T-helper 17 cell (primary cell): ENCODE measurements at regions not wholly inside any gene's neighbourhood (a gene's known extent, or its start where the extent isn't known, plus 50 kb on each side); places are given as distances from the start of the nearest gene placed in this dataset.
"Not testable (repeated sequence)": the region's sequence is repeated elsewhere in the genome, so short reads cannot be mapped to it uniquely, and the experiment has no call there.

Experiments used
- ATAC-seq: fragments of 150-1000 bp; cut with Tn5 transposase; 2 replicates; pipeline ENCODE4 v1.10.0; 2021; ENCODE audit warnings: mild to moderate bottlenecking, moderate library complexity
- DNase-seq, 3 donors: peaks; one replicate each; pipeline versions ENCODE4 v3.0.0 to v3.0.0-alpha.2; 2020 to 2021
- H3K9me3 ChIP-seq: one replicate; pipeline ENCODE4 v1.7.0; 2013; ENCODE audit warnings: low read length, mild to moderate bottlenecking; ENCODE audit not compliant: control insufficient read depth, poor library complexity, severe bottlenecking
- H3K27ac Mint-ChIP-seq: one replicate; pipeline ENCODE4 v1.8.0; 2022; ENCODE audit warnings: mild to moderate bottlenecking, moderate library complexity, mixed read lengths
- H3K27me3 Mint-ChIP-seq: one replicate; pipeline ENCODE4 v1.8.0; 2022; ENCODE audit warnings: mixed read lengths
- H3K36me3 Mint-ChIP-seq: one replicate; pipeline ENCODE4 v1.8.0; 2022; ENCODE audit warnings: low read depth, mixed read lengths
- H3K4me1 Mint-ChIP-seq: one replicate; pipeline ENCODE4 v1.8.0; 2022; ENCODE audit warnings: mild to moderate bottlenecking, mixed read lengths
- H3K4me3 Mint-ChIP-seq: one replicate; pipeline ENCODE4 v1.8.0; 2022; ENCODE audit warnings: mild to moderate bottlenecking, moderate library complexity, mixed read lengths

DNA sequence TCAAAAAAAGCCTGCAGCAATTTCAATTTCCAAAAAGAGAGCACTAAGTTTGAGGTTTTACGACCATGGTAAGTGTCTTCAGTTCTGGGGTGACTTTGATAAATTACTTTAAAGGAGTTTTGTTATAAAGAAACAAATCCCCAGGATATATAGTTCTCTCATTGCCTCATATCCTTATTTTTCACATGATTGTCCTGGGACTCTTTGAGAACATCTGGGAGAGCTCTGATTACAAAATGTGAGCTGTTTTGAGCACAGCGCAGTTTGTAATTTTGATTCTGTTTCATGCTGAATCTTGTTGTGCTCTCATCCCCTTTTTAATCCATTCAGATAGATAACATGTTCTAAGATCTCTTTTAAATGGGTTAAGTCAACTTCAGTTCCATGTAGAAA is 67.7 kb upstream of the DCN start:
- DNase-seq (no peak), ATAC-seq (no peak)
- Mint-ChIP-seq H3K27me3 (peaks cover 26% of the 10 kb centered on the region), H3K36me3 (no peaks in the 10 kb centered on the region), H3K27ac (no peak overlapping the region), H3K4me3 (no peak overlapping the region), H3K4me1 (no peaks in the 10 kb centered on the region)
- no peaks in the 10 kb centered on the region for H3K9me3 ChIP-seq

DNA sequence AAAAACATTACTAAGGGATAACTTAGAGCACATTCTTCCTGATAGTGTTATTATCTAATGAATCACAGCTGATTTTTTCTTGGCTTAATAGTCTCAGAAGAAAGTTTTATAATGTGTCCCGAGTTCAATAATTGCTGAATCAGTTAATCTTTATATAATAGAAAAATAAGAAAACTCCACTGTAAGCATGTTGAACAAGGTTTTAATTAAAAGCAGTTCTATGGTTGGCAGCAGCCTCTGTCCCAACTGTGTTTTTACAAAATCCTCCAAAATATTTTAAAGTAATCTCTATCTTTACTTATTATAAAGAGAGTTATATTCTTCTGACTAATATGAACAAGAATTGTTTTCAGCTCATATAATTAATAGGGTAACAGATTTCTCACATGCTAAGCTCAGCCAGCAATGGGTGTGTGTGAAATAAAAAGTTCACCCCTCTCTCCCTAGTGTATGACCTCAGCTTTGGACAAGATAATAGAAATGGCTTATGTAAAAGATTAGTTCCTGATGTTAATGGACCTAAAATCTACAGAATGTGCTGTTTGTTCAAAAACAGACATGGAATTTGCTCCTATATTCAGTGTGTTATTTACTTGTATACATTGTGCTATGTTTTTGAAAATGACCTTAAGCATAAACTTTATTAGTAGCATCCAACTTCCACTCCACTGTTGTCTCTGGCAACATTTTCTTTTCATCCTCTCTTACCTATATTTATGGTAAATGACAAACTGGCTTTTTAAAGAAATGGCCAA is 67.1 kb upstream of the DCN start:
- no peak overlapping the region for H3K4me3 Mint-ChIP-seq
- H3K27ac Mint-ChIP-seq: no peak overlapping the region
- H3K36me3 Mint-ChIP-seq: no peaks in the 10 kb centered on the region
- H3K4me1 Mint-ChIP-seq: no peaks in the 10 kb centered on the region
- peaks cover 20% of the 10 kb centered on the region for H3K27me3 Mint-ChIP-seq
- H3K9me3 ChIP-seq: no peaks in the 10 kb centered on the region
- ATAC-seq (no peak), DNase-seq (no peak)

DNA sequence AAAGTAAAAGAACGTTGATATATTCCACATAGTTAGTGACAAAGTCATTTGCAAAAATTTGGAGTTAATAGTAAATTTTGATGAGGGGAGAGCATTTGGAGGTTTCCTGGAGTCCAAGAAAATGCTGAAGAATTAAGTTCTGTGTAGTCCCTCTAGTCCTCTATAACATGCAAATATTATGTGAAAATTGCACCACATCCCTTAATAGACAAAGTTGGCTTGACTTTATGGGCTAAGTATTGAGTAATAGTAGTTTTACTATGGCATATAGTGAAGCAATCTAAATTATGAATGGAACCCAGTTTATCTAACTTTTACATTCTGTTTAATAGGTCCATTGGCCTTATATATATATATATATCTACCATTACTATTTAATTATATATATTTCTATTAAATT is 66.4 kb upstream of the DCN start:
- no peaks in the 10 kb centered on the region for H3K36me3 Mint-ChIP-seq
- H3K9me3 ChIP-seq: no peaks in the 10 kb centered on the region

DNA sequence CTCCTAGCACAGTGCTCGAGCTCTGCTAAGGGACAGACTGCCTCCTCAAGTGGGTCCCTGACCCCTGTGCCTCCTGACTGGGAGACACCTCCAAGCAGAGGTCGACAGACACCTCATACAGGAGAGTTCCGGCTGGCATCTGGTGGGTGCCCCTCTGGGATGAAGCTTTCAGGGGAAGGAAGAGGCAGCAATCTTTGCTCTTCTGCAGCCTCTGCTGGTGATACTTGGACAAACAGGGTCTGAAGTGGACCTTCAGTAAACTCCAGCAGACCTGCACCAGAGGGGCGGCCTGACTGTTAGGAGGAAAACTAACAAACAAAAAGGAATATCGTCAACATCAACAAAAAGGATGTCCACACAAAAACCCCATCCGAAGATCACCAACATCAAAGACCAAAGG is 60.6 kb upstream of the DCN start:
- not testable (repeated sequence) for H3K27ac Mint-ChIP-seq, H3K4me3 Mint-ChIP-seq, DNase-seq, H3K36me3 Mint-ChIP-seq, H3K4me1 Mint-ChIP-seq, H3K9me3 ChIP-seq, H3K27me3 Mint-ChIP-seq, ATAC-seq

More for the DNA sequence above, 66.4 kb upstream of the DCN start:
- no peak overlapping the region for H3K27ac Mint-ChIP-seq
- peaks cover 17% of the 10 kb centered on the region for H3K27me3 Mint-ChIP-seq
- no peak for DNase-seq
- no peak for ATAC-seq
- H3K4me1 Mint-ChIP-seq: no peaks in the 10 kb centered on the region
- no peak overlapping the region for H3K4me3 Mint-ChIP-seq

DNA sequence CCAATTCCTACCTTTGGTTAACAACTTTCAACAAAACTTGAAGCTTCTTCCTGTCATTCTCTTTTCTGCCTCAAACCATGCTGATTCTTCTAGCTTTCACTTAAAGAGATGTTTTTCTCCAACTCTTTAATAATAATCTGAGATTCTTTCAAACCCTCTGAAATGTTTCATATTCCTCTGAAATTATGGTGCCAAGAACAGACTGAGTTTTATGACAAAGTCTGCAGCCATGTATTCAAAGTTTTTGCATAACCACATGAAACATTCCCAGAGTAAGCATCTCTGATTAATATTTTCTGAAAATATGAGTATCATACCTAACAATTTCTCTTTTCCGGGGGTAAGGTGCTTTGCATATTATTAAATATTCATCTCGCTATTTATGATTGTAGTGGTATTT is 59.1 kb upstream of the DCN start:
- H3K4me3 Mint-ChIP-seq: no peak overlapping the region
- H3K36me3 Mint-ChIP-seq: no peaks in the 10 kb centered on the region
- no peaks in the 10 kb centered on the region for H3K27me3 Mint-ChIP-seq
- ATAC-seq: no peak
- H3K4me1 Mint-ChIP-seq: no peaks in the 10 kb centered on the region
- no peak overlapping the region for H3K27ac Mint-ChIP-seq
- no peak for DNase-seq
- H3K9me3 ChIP-seq: no peaks in the 10 kb centered on the region

DNA sequence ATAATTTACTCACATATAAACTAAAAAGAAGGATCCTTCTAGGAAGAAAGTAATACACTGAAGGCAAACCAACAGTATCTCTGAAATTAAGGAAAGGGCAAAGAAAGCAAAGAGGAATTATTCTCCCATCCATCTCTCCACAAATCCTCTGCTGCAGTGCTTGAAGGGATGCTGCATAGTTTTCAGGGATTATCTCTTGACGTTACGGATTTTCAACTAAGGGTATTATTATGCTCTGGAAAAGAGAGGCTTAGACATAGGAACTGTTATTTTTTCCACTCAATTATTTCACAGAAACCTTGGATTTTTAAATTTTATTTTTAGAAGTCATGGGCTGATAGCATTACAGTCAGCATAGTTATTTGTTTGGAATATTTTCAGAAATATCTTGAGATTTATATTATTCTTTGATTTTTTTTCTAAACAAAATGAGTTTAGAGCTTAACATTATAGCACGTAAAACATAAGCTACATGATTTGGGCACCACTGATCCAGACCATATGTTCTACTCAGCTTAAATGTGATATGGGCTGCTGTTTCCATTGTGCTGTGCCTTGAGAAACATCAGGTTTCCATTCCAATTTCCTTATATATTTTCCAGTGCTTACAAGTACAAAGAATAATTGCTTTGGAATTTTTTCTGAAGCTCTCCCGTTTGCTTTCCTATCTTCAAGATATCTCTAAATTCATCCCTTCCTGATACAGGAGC is 57.9 kb upstream of the DCN start:
- no peak overlapping the region for H3K27ac Mint-ChIP-seq
- H3K27me3 Mint-ChIP-seq: no peaks in the 10 kb centered on the region
- DNase-seq (no peak), ATAC-seq (no peak)
- no peaks in the 10 kb centered on the region for H3K4me1 Mint-ChIP-seq
- H3K4me3 Mint-ChIP-seq: no peak overlapping the region
- no peaks in the 10 kb centered on the region for H3K9me3 ChIP-seq
- H3K36me3 Mint-ChIP-seq: no peaks in the 10 kb centered on the region

DNA sequence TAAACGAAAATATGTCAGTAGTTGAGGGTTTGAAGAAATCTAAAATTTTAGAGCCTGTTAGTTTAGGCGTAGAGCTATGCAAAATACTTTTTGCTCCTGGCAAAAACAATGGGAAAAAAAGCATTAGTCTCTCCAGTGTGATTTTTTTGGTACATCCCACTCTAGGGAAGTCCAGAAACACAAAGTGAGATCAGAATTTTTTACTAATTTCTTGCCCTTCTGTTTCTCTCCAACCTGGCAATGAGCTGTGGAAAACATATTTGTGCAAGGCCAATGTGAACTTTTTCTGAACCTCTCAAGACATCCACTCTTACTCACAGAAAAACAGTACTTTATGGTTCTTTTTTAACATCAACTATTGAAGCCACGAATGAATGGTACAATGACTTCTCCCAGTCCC is 56.9 kb upstream of the DCN start:
- H3K36me3 Mint-ChIP-seq: no peaks in the 10 kb centered on the region
- no peak for DNase-seq
- H3K27ac Mint-ChIP-seq: no peak overlapping the region
- no peaks in the 10 kb centered on the region for H3K4me1 Mint-ChIP-seq
- H3K27me3 Mint-ChIP-seq: no peaks in the 10 kb centered on the region
- no peak overlapping the region for H3K4me3 Mint-ChIP-seq
- no peak for ATAC-seq
- H3K9me3 ChIP-seq: no peaks in the 10 kb centered on the region
